ENCODE measurements at regions not wholly inside any gene's neighbourhood (a gene's known extent, or its start where the extent isn't known, plus 50 kb on each side); places are given as distances from the start of the nearest gene placed in this dataset.

DNA sequence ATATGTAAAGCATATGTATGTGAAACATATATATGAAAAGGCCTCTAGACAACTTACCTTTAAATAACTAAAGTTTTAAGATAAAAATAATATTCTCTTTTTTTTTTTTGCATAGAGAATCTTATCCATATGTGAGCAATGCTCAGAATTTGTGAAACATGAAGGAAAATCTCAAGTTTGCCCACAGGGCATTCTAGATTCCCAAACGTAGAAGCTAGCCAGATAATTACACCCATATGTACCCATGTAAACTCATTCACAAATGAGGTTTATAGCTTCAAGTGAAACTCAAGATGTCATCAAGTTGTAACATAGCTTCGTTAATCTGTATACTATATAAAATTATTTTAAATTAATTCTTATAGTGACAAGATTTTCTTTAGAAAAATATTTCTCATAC, 537.3 kb upstream of the NR2F2 start:
- H3K9ac ChIP-seq (ENCODE audit: low read depth, low read length), result no peak overlapping the region

DNA sequence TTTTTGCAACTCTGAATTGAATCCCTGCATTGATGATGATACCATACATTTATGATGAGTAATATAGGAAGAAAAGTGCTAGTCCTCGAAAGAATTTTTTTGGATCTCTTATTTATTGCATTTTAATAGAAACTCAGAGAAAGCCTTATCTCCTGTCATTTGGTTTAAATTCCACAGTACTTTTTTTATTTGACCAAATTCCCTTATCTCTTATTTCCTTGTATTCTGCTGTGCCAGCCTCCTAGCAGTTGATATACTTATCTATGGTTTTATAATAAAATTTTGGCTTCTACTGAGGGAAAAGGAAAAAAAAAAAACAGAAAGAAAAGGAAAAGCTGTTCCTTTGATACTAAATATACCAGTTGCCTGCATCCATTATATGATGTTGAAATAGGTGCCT, 535.1 kb upstream of the NR2F2 start:
- DNase-seq, result no peak
- H3K4me1 ChIP-seq (ENCODE audit: insufficient read depth, low read length), result no peaks in the 10 kb centered on the region
- no peaks in the 10 kb centered on the region for H3K27me3 ChIP-seq (ENCODE audit: insufficient read depth, low read length, poor library complexity)
- H2AFZ ChIP-seq (ENCODE audit: low read depth, low read length), result no peak overlapping the region
- no peak for ATAC-seq (ENCODE audit: insufficient read depth, low read depth)
- no peaks in the 10 kb centered on the region for H3K36me3 ChIP-seq (ENCODE audit: insufficient read depth, low read length)
- no peaks in the 10 kb centered on the region for H3K79me2 ChIP-seq (ENCODE audit: insufficient read depth, low read length)
- H4K20me1 ChIP-seq (ENCODE audit: insufficient read depth, low read length), result no peaks in the 10 kb centered on the region
- no peak overlapping the region for H3K4me2 ChIP-seq (ENCODE audit: insufficient read depth, low read length)
- no peak overlapping the region for H3K27ac ChIP-seq (ENCODE audit: low read length)
- no peak overlapping the region for H3K4me3 ChIP-seq (ENCODE audit: low read depth in 1 of 2, low read length in 2 of 2)
- TF ChIP-seq CTCF (IDR thresholded peaks at IDR 0.05; ENCODE audit: borderline replicate concordance, extremely low read depth, low read length, poor library complexity, severe bottlenecking) (no peak), EZH2 (IDR thresholded peaks at IDR 0.05; ENCODE audit: borderline replicate concordance, low read depth, low read length, severe bottlenecking) (no peak)
- H3K9ac ChIP-seq (ENCODE audit: low read depth, low read length), result no peak overlapping the region
- H3K9me3 ChIP-seq (ENCODE audit: insufficient read depth, low read length, severe bottlenecking), result no peaks in the 10 kb centered on the region

More for the DNA sequence above, 537.3 kb upstream of the NR2F2 start:
- Histone ChIP-seq H3K4me2 (ENCODE audit: insufficient read depth, low read length) (no peak overlapping the region), H3K79me2 (ENCODE audit: insufficient read depth, low read length) (no peaks in the 10 kb centered on the region), H3K4me3 (ENCODE audit: low read depth in 1 of 2, low read length in 2 of 2) (no peak overlapping the region), H3K9me3 (ENCODE audit: insufficient read depth, low read length, severe bottlenecking) (no peaks in the 10 kb centered on the region), H3K36me3 (ENCODE audit: insufficient read depth, low read length) (no peaks in the 10 kb centered on the region), H2AFZ (ENCODE audit: low read depth, low read length) (no peak overlapping the region), H4K20me1 (ENCODE audit: insufficient read depth, low read length) (no peaks in the 10 kb centered on the region), H3K4me1 (ENCODE audit: insufficient read depth, low read length) (no peaks in the 10 kb centered on the region), H3K27me3 (ENCODE audit: insufficient read depth, low read length, poor library complexity) (no peaks in the 10 kb centered on the region), H3K27ac (ENCODE audit: low read length) (no peak overlapping the region)
- DNase-seq (no peak), ATAC-seq (ENCODE audit: insufficient read depth, low read depth) (no peak)
- TF ChIP-seq EZH2 (IDR thresholded peaks at IDR 0.05; ENCODE audit: borderline replicate concordance, low read depth, low read length, severe bottlenecking), result no peak
- no peak for TF ChIP-seq CTCF (IDR thresholded peaks at IDR 0.05; ENCODE audit: borderline replicate concordance, extremely low read depth, low read length, poor library complexity, severe bottlenecking)

- Histone ChIP-seq H3K9ac (ENCODE audit: low read depth, low read length) (no peak overlapping the region), H3K27ac (ENCODE audit: low read length) (no peak overlapping the region), H3K4me1 (ENCODE audit: insufficient read depth, low read length) (peaks cover 5% of the 10 kb centered on the region), H4K20me1 (ENCODE audit: insufficient read depth, low read length) (no peaks in the 10 kb centered on the region), H3K36me3 (ENCODE audit: insufficient read depth, low read length) (no peaks in the 10 kb centered on the region), H3K4me3 (ENCODE audit: low read depth in 1 of 2, low read length in 2 of 2) (no peak overlapping the region), H3K79me2 (ENCODE audit: insufficient read depth, low read length) (no peaks in the 10 kb centered on the region), H3K4me2 (ENCODE audit: insufficient read depth, low read length) (no peak overlapping the region), H3K9me3 (ENCODE audit: insufficient read depth, low read length, severe bottlenecking) (no peaks in the 10 kb centered on the region), H2AFZ (ENCODE audit: low read depth, low read length) (no peak overlapping the region), H3K27me3 (ENCODE audit: insufficient read depth, low read length, poor library complexity) (no peaks in the 10 kb centered on the region)
- ATAC-seq (ENCODE audit: insufficient read depth, low read depth) (no peak), DNase-seq (no peak)
- TF ChIP-seq CTCF (IDR thresholded peaks at IDR 0.05; ENCODE audit: borderline replicate concordance, extremely low read depth, low read length, poor library complexity, severe bottlenecking) (no peak), EZH2 (IDR thresholded peaks at IDR 0.05; ENCODE audit: borderline replicate concordance, low read depth, low read length, severe bottlenecking) (no peak)
Observed at GRCh38 chr15:95799286-95800200, 531.0 kb upstream of the NR2F2 start.
